ENCODE measurements at regions not wholly inside any gene's neighbourhood (a gene's known extent, or its start where the extent isn't known, plus 50 kb on each side); places are given as distances from the start of the nearest gene placed in this dataset.

- Histone ChIP-seq H3K4me1 (ENCODE audit: insufficient read depth, low read length, severe bottlenecking) (no peaks in the 10 kb centered on the region), H2AFZ (ENCODE audit: low read length) (no peak overlapping the region), H3K4me2 (ENCODE audit: low read length) (no peak overlapping the region), H3K79me2 (ENCODE audit: insufficient read depth, low read length) (no peaks in the 10 kb centered on the region), H3K9ac (ENCODE audit: low read length) (no peak overlapping the region), H3F3A (ENCODE audit: insufficient read depth, low read length) (no peaks in the 10 kb centered on the region), H4K20me1 (ENCODE audit: insufficient read depth, low read length) (no peaks in the 10 kb centered on the region), H3K9me2 (ENCODE audit: low read depth, low read length) (no peaks in the 10 kb centered on the region), H3K4me3 (ENCODE audit: low read depth, low read length, poor library complexity, severe bottlenecking) (no peak overlapping the region), H3K27ac (ENCODE audit: low read depth, low read length, poor library complexity, severe bottlenecking) (no peak overlapping the region), H3K36me3 (ENCODE audit: insufficient read depth, low read length) (no peaks in the 10 kb centered on the region), H3K27me3 (ENCODE audit: insufficient read depth, low read length) (no peaks in the 10 kb centered on the region), H3K9me3 (ENCODE audit: low read length) (no peaks in the 10 kb centered on the region)
- no peak for TF ChIP-seq CTCF (IDR thresholded peaks at IDR 0.05; ENCODE audit: low read length)
Observed at GRCh38 chr6:121657972-121658371, 222.5 kb downstream of the GJA1 start.

- no peaks in the 10 kb centered on the region for H3K4me1 ChIP-seq (ENCODE audit: insufficient read depth, low read length, severe bottlenecking)
- H3K36me3 ChIP-seq (ENCODE audit: insufficient read depth, low read length): no peaks in the 10 kb centered on the region
- H3K9ac ChIP-seq (ENCODE audit: low read length): no peak overlapping the region
- no peak for TF ChIP-seq EZH2 (IDR thresholded peaks at IDR 0.05; ENCODE audit: borderline replicate concordance, low read length)
- TF ChIP-seq CTCF (IDR thresholded peaks at IDR 0.05; ENCODE audit: low read length): no peak
- H4K20me1 ChIP-seq (ENCODE audit: insufficient read depth, low read length): no peaks in the 10 kb centered on the region
- no peaks in the 10 kb centered on the region for H3K9me3 ChIP-seq (ENCODE audit: low read length)
- no peak overlapping the region for H3K4me2 ChIP-seq (ENCODE audit: low read length)
- H3K27me3 ChIP-seq (ENCODE audit: insufficient read depth, low read length): no peaks in the 10 kb centered on the region
- no peaks in the 10 kb centered on the region for H3K9me2 ChIP-seq (ENCODE audit: low read depth, low read length)
- no peak overlapping the region for H2AFZ ChIP-seq (ENCODE audit: low read length)
- H3F3A ChIP-seq (ENCODE audit: insufficient read depth, low read length): no peaks in the 10 kb centered on the region
- H3K27ac ChIP-seq (ENCODE audit: low read depth, low read length, poor library complexity, severe bottlenecking): no peak overlapping the region
- H3K79me2 ChIP-seq (ENCODE audit: insufficient read depth, low read length): no peaks in the 10 kb centered on the region
- no peak overlapping the region for H3K4me3 ChIP-seq (ENCODE audit: low read depth, low read length, poor library complexity, severe bottlenecking)
Observed at GRCh38 chr6:121660277-121660676, 224.8 kb downstream of the GJA1 start.

GRCh38 chr6:121663292-121663810 is 227.9 kb downstream of the GJA1 start:
- Histone ChIP-seq H3K9me3 (ENCODE audit: low read length) (no peaks in the 10 kb centered on the region), H3K4me3 (ENCODE audit: low read depth, low read length, poor library complexity, severe bottlenecking) (no peak overlapping the region), H3K27ac (ENCODE audit: low read depth, low read length, poor library complexity, severe bottlenecking) (no peak overlapping the region), H3K79me2 (ENCODE audit: insufficient read depth, low read length) (no peaks in the 10 kb centered on the region), H3K4me1 (ENCODE audit: insufficient read depth, low read length, severe bottlenecking) (no peaks in the 10 kb centered on the region), H3K9ac (ENCODE audit: low read length) (no peak overlapping the region), H4K20me1 (ENCODE audit: insufficient read depth, low read length) (no peaks in the 10 kb centered on the region), H3K4me2 (ENCODE audit: low read length) (no peak overlapping the region), H2AFZ (ENCODE audit: low read length) (no peak overlapping the region), H3K27me3 (ENCODE audit: insufficient read depth, low read length) (no peaks in the 10 kb centered on the region), H3F3A (ENCODE audit: insufficient read depth, low read length) (no peaks in the 10 kb centered on the region), H3K9me2 (ENCODE audit: low read depth, low read length) (no peaks in the 10 kb centered on the region), H3K36me3 (ENCODE audit: insufficient read depth, low read length) (no peaks in the 10 kb centered on the region)
- TF ChIP-seq CTCF (IDR thresholded peaks at IDR 0.05; ENCODE audit: low read length) (no peak), EZH2 (IDR thresholded peaks at IDR 0.05; ENCODE audit: borderline replicate concordance, low read length) (no peak)

Measured in OCI-LY1 (cell line).